Esophagus squamous epithelium (tissue), 4 donors: ENCODE measurements at regions not wholly inside any gene's neighbourhood (a gene's known extent, or its start where the extent isn't known, plus 50 kb on each side); places are given as distances from the start of the nearest gene placed in this dataset.

Experiments
- CTCF ChIP-seq, 6 experiments: fragments of 450-650 bp in 4 of 6; fragments of 200-600 bp in 2 of 6; sonication (generic) in 2 of 6; IDR thresholded peaks; one replicate each; pipeline ENCODE4 v1.5.1; 2016 to 2019; ENCODE audit warnings: antibody characterized with exemption in 6 of 6, mild to moderate bottlenecking in 4 of 6, moderate library complexity in 4 of 6
- POLR2A ChIP-seq, 4 donors: fragments of 450-650 bp; IDR thresholded peaks; one replicate each; pipeline ENCODE4 v1.6.1; 2017; ENCODE audit warnings: antibody characterized with exemption in 4 of 4, mild to moderate bottlenecking in 4 of 4, moderate library complexity in 3 of 4

GRCh38 chr4:102157984-102158383, 187.3 kb downstream of the SLC39A8 start:
- TF ChIP-seq CTCF (IDR thresholded peaks at IDR 0.05) (no peak), POLR2A (IDR thresholded peaks at IDR 0.05) (no peak)
